NCI-H1694 (cell line): ENCODE measurements at regions not wholly inside any gene's neighbourhood (a gene's known extent, or its start where the extent isn't known, plus 50 kb on each side); places are given as distances from the start of the nearest gene placed in this dataset.
A peak's percentile ranks its signal among the peaks of the same experiment; 100 is the strongest.
"Not testable (repeated sequence)": the region's sequence is repeated elsewhere in the genome, so short reads cannot be mapped to it uniquely, and the experiment has no call there.

ENCODE experiments used
- DNase-seq: peaks from one replicate; lab custom pipeline; 2025; lab: John Stamatoyannopoulos, UW

- no peak for DNase-seq
Measured at GRCh38 chr17:77086433-77087010, 54.2 kb upstream of the SEC14L1 start.

GRCh38 chr17:77087650-77088454, 52.9 kb upstream of the SEC14L1 start:
- DNase-seq: no peak

GRCh38 chr17:77088455-77089123, 52.2 kb upstream of the SEC14L1 start:
- peak; percentile 95 for DNase-seq

- no peak for DNase-seq
Measured at GRCh38 chr17:77089124-77089490, 51.7 kb upstream of the SEC14L1 start.

GRCh38 chr17:77089949-77090348, 50.8 kb upstream of the SEC14L1 start:
- not testable (repeated sequence) for DNase-seq

- no peak for DNase-seq
Measured at GRCh38 chr17:77090476-77090875, 50.3 kb upstream of the SEC14L1 start.
